GM04504 (cell line): ENCODE measurements at regions not wholly inside any gene's neighbourhood (a gene's known extent, or its start where the extent isn't known, plus 50 kb on each side); places are given as distances from the start of the nearest gene placed in this dataset.

ENCODE experiments used
- DNase-seq: peaks from one replicate; pipeline ENCODE4 v3.0.0-alpha.2; 2012; ENCODE audit warnings: low read depth

DNA sequence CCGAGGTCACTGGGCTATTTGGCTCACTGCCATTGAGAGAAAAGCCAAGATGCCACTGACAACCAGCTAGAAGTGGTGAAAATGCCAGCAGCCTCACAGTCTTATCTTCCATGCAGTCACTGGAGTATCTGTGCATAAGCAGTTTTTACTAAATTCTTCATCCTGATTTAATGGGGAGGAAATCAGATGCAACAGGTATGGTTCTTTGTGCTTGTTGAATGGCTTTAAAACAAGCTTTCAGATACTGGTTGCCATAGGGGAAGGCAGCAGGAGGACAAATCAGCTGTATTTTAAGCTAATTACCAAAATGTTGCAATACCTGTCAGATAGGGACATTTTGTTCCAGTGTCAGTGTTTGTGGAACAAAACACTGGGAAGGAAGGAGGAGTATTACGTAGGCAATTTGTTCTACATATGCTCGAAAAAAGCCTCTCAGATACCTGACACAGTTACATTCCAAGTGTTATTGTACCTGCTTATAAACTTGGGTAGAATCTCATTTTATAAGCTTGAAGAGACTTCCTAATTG lies 54.1 kb upstream of the ARHGAP5 start:
- no peak for DNase-seq

DNA sequence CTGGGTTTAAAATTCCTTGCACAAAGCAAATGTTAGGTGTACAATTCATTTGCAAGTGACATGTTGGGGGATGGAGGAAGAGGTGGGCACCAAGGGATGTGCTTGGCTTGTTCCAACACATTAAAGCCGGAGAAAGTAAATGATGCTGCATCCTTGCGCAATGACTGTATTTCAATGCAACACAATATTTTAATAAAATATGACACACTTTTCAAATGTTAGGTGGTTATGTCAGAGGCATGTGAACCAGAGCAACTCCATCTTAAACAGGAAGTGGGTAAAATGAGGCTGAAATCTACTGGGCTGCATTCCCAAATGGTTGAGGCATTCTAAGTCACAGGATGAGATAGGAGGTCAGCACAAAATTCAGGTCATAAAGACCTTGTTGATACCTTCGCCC lies 53.6 kb upstream of the ARHGAP5 start:
- DNase-seq: no peak

DNA sequence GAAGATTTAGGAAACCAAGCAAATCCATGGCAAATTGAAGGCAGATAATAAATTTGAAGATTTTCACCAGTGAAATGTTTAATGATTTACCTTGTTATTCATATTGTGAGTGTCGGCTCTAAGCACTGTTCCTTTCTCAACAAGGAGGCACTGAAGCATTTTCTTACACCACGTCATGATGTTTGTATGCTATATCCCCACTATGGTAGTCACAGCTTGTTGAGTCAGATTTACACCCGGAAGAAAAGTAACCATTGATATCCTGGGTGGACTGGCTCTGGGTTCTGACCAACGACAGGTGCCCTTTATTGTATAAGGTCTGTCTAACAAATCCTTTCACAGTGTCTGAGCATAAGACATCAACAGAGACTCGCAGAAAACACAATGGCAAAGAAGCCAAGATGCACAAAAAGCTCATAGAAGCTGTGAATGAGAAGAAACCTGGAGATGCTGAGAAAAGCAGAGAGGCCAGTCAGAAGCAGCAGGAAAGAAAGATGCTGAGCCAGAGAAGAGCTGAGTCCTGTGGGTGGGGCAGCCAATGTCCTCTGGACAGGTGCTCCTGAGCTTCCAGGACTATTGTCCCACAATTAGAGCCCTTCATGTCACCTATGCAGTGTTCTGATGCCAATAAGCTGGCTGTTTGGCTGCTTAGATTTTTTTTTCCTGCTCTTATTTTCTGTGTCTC lies 49.7 kb upstream of the ARHGAP5 start:
- DNase-seq: no peak
